ENCODE measurements at regions not wholly inside any gene's neighbourhood (a gene's known extent, or its start where the extent isn't known, plus 50 kb on each side); places are given as distances from the start of the nearest gene placed in this dataset.

- TF ChIP-seq CTCF (IDR thresholded peaks at IDR 0.05) (no peak), EP300 (IDR thresholded peaks at IDR 0.05) (no peak)
Measured at GRCh38 chr20:61045876-61046585, 206.0 kb upstream of the CDH4 start.

Data from stomach (tissue), 4 donors.